Cardiac septum (tissue), 1 donor: ENCODE measurements at regions not wholly inside any gene's neighbourhood (a gene's known extent, or its start where the extent isn't known, plus 50 kb on each side); places are given as distances from the start of the nearest gene placed in this dataset.

Experiments
- DNase-seq: peaks from one replicate; pipeline ENCODE4 v3.0.0-alpha.2; 2020; ENCODE audit warnings: low spot score
- intact Hi-C: fragments of 100-400 bp; cut with DNase I; formaldehyde crosslinking; loops from one replicate; pipeline ENCODE4 v1.14.0; 2022
- donor health status: DM: no; HTN: no; CAD: no.

DNA sequence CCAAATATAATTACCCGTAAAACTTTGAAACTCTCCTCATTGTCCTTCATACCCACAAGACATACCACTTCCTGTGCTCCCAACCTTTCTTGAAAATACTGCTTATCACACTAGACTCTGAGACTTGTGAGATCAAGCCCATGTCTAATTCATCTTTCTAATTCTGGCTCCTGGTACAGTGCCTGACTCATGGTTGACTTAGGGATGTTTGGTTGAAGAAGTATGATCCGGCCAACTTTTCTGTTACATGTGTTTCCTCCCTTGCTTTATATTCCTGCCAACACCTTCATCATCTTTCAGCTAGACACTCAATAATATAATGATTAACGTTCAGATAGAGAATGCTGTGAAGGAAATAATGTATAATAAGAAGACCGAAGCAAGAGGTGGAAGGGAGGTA lies 58.2 kb downstream of the MEX3B start:
- DNase-seq = no peak
- intact Hi-C loops = no loop called here

DNA sequence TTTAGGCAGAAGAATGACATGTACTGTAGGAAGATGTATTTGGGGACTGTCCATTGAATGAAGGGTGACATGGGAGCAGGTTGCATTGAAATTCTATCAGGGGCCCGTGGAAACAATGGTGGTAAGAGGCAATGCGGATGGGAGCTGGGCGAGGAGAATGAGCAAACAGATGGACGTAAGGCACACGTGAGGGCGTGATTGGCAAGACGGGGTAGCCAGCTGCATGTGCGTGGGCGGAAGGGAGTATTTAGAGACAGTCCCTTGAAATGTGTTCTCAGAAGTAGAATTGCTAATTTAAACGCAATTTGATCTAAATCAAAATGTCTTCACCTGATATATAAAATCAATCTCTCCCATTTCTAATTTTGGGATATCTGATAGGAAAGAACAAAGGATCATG lies 62.3 kb downstream of the MEX3B start:
- DNase-seq = no peak
- intact Hi-C loops = no loop called here

DNA sequence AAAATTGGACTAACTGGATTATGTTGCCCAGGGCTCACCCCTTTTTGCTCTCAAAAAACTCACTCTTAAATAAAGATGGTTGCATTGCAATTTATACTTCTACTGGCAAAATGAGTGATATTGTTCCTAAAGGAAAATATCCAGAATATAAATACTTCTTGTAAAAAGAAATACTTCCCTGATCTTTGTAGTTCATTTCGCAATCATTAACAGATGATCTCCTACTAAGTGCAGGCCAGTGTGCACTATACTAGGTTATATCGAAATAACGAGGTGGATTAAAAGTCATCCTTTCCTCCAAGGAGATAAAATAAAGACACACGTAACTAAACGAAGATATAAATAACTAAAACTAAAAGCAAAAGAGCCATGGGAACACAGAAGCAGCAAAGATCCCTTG lies 63.0 kb downstream of the MEX3B start:
- intact Hi-C loops = no loop called here
- no peak for DNase-seq

DNA sequence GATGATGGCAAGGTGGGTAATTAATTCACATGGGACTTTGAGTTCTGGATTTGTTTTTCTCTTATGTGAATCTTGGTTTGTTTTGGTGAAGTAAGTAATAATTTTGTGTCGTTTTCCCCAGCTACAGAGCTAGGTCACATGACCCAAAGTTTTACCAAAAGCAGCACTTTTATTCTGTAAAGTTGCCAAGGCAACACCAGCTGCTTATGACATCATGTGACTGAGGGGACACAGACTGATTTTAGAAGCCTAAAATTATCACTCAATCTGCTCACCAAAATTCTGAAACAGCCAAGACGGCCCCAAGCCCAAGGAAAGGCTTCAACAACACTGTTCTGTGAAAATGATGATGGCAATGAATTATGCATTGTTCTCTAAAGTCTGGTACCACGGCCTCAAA lies 63.9 kb downstream of the MEX3B start:
- intact Hi-C loops = no loop called here
- no peak for DNase-seq

DNA sequence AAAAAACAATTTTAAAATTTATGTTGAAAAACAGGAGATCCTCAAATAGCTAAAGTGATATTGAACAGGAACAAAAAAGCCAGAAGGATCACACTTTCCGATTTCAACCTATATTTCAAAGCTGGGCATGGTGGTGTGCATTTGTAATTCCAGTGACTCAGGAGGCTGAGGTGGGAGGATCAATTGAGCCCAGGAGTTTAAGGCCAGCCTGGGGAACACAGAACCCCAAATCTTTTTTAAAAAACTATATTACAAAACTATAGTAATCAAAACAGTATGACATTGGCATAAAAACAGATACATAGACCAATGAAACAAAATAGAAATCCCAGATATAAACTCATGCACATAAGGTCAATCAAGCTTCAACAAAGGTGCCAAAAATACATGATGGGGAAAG lies 68.4 kb downstream of the MEX3B start:
- DNase-seq = no peak
- intact Hi-C loops = no loop called here

DNA sequence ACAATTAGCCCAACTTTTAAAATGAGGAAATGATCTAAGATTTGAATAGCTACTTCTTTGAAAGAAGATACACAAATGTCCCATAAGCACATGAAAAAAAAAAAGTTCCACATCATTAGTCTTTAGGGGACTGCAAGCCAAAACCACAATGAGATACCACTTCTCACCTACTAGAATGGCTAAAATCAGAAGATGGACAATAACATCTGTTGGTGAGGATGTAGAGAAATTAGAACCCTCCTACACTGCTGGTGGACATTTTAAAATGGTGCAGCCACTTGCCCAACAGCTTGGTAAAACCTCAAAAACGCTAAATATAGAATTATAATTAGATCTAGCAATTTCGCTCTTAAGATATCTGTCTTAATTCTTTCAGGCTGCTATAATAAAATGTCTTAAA lies 77.1 kb downstream of the MEX3B start:
- no peak for DNase-seq
- intact Hi-C loops = no loop called here

DNA sequence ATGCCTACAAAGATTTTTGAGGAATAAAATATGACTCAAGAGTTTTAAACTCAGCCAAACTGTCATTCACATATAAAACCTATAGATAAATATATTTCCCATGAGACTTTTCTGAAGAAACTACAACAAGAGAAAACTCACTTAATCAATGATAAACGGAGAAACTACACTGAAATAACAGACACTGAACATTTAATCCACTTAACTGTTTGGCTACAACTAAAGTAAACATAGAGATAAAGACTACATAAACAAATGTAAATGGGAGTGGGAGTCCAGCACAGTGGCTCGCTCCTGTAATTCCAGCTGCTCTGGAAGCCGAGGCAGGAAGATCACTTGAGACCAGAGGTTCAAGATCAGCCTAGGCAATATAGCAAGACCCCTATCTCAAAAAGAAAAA lies 79.2 kb downstream of the MEX3B start:
- no peak for DNase-seq
- intact Hi-C loops = no loop called here

DNA sequence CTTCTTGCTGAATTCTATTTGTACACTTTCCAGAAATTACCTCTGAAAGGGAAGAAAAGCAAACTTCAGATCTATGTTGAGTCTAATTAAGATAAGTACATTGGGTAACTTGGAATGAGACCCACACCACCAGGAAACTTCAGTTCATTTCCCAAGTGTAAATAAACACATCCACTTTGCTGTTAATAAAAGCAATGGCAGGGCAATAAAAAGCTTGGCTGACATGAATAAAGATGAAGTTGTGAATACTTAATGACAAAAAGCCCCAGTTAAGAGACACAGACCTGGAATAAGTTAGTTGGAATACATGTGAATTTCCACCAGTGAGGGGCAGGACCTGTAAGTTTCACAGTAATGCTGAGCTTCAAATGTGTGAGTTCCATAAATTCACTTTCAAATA lies 83.3 kb downstream of the MEX3B start:
- DNase-seq = no peak
- intact Hi-C loops = no loop called here

DNA sequence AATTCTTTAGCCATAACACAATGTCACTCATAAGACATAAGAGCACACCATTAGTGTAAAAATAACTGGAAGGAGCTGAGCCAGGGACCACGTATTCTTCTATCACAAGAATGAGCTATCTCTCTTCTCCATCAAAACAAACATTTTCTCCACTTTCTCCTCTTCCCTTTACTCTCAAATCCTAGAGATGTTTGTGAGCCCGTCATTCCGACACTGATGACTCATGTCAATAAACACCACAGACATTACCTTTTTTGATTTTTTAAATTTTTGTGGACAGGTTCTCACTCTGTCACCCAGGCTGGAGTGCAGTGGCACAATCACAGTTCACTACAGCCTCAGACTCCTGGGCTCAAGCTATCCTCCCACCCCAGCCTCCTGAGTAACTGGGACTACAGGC lies 86.6 kb downstream of the MEX3B start:
- intact Hi-C loops = no loop called here
- DNase-seq = no peak

DNA sequence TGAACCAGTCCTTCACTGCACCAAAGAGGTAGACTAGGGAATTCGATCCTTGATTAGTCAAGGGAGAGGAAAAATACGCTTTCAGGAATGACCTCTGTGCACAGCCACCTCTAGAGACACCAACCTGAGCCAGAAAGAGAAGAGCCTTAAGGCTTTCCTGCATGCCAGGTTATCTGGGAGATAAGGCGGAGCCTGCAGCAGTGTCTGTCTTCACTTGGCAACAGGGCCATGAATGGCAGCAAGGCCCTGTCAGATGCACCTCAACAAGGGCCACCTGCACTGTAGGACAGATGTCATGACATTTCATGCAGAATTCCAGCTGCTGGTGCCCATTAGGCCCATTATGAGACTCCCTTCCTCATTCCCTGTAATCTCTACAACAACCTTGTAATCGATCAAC lies 88.1 kb downstream of the MEX3B start:
- intact Hi-C loops = no loop called here
- DNase-seq = no peak

DNA sequence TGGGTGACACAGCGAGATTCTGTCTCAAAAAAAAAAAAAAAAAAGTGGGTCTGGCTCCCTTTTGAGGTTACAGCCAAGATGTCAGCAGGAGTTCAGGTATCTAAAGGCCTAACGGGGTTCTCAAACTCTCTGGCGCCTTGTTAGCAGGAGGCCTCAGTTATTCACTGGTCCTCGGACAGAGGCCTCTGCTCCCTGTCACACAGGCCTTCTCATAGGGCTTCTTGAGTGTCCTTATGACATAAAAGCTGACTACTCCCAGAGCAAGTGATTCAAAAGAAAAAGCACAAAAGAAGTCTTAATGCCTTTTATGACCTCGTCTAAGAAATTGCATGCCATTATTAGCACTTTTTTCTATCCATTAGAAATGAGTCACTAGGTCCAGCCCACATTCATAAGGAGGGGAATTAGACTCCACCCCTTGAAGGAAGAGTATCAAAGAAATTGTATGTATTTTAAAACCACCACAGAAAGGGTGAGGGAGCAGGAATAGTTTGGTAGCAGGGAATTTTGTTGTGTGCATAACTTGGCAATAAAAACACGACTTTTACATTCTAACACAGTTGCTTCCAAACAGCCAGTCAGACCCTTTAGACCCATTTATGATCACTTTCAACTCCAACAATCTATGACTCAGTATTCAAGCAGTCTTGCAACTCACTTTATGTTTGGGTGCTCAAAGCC lies 90.3 kb downstream of the MEX3B start:
- intact Hi-C loops = no loop called here
- DNase-seq = no peak

DNA sequence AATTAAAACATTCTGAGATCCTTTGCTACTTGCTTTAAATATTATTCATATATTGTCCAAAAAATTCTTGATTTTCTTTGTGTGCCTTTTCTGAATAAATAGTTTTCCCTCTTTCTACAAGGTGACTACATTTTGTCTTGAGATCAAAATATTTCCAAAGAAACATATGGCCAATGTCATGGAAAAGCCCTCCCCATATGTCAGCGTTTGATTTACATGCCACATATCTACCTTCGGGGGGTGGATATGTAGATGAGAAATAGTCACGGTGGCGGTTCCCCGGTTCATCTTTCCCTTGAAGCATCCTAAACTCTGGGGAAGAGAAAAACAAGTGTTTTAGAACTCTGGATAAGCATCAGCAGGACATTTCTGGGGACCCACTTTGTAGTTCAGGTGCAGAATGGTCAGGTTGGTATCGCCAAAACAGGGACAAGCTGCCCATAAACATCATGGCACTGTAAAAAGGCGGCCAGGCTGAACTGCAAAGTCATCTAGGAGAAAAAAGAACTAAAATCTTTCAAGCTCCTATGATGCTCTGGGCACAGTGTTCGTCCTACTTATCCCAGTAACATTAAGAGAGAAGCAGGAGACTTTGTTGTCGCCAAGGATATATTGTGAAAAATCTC lies 91.5 kb downstream of the MEX3B start:
- intact Hi-C loops = no loop called here
- no peak for DNase-seq

DNA sequence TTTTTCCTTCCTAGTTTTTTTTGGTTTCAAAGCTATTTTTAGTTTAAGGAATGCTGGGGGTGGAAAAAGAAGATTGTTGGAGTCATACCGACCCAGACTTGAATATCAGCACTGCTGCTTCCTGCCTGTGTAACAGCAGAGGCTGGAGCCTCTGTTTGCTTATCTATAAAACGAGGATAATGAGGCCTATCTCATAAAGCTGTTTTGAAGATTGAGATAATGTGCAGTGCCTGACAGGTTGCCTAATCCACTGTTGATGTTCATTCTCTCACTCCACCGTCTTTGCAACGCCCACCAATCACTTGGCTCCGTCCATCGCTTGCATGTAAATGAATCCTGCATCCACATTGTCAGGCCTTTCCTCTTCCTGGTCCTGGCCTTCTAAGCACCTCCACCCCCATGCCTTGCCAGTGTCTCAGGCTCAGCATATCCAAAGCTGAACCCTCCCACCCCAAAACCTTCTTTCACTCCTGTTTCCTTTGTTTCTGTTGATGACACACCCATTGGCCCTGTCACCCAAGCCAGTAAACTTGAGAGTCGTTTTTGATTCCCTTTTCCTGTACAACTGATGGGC lies 94.9 kb downstream of the MEX3B start:
- no peak for DNase-seq
- intact Hi-C loops = no loop called here

DNA sequence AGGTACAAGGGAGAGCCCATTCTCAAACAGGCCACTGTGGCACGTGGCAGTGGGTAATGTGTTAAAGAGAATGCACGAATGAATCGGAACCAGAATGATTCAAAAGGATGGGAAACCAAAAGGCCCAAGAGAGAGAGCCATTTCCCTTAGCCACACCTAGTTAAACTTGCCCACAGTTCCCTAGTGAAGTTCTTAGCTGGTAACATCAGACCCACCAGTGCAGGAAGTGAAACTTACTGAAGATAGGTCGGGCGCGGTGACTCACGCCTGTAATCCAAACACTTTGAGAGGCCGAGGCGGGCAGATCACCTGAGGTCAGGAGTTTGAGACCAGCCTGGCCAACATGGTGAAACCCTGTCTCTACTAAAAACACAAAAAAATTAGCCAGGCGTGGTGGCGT lies 97.1 kb downstream of the MEX3B start:
- intact Hi-C loops = loop anchor here (10.0 kb wide), 1 partner anchor 464 kb away; no protein-coding TSS in a partner anchor
- no peak for DNase-seq

DNA sequence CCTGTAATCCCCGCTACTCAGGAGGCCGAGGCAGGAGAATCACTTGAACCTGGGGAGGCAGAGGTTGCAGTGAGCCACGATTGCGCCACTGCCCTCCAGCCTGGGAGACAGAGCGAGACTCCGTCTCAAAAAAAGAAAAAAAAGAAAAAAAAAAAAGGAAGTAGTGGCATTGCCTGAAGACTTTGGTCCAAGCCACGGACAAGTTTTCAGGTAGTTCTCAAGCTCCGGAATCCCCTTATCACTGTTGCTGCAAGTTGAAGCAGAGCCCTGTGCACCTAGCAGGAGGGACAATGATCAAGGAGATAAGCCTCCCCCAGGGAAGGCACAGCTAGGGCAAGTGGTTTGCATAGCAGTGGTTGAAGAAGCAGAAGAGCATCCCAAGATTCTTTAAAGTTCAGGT lies 97.6 kb downstream of the MEX3B start:
- intact Hi-C loops = loop anchor here (10.0 kb wide), 1 partner anchor 463 kb away; no protein-coding TSS in a partner anchor
- DNase-seq = no peak

DNA sequence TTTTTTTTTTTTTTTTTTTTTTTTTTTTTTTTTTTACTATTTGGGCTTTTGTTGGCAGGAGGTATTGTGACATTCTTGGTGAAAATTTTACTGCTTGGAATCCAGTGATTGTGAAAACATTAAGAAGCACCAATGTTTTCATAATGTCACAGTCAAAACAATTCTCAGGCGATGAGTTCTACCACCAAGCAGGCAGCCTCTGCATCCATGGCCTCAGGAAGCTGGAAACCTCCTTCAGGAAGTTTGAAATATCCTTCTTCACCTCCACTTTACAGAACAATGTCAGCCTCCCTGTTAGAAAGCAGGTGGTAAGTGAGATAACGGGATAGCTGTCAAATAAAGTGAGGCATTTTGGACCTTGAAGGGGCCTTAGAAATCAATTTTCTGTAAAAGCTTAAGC lies 98.3 kb downstream of the MEX3B start:
- intact Hi-C loops = loop anchor here (10.0 kb wide), 1 partner anchor 463 kb away; no protein-coding TSS in a partner anchor
- DNase-seq = no peak

DNA sequence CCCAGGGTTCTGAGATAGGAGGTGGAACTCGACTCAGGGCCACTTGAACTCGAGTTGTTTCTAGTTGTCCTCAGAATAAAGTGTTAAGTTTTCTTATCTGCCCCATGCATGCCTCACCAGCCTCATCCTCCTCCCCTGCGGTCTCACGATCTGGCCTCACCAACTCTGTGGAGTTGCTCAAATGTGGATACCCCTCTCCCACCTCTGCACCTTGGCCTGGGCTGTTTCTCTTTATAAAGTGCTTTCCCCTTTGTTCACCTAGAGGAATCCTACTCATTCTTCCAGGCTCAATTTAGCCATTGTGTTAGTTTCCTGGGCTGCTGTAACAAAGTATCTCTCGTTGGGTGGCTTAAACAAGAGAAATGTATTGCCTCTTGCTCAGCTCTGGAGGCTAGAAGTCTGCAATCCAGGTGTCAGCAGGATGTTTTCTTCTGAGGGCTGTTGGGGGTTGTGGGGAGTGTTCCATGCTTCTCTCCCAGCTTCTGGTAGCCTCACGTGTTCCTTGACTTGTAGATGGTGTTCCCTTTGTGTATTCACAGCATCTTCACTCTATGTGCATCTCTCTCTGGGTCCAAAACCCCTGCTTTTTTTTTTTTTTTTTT lies 100.7 kb downstream of the MEX3B start:
- no peak for DNase-seq
- intact Hi-C loops = loop anchor here (10.0 kb wide), 1 partner anchor 460 kb away; no protein-coding TSS in a partner anchor

DNA sequence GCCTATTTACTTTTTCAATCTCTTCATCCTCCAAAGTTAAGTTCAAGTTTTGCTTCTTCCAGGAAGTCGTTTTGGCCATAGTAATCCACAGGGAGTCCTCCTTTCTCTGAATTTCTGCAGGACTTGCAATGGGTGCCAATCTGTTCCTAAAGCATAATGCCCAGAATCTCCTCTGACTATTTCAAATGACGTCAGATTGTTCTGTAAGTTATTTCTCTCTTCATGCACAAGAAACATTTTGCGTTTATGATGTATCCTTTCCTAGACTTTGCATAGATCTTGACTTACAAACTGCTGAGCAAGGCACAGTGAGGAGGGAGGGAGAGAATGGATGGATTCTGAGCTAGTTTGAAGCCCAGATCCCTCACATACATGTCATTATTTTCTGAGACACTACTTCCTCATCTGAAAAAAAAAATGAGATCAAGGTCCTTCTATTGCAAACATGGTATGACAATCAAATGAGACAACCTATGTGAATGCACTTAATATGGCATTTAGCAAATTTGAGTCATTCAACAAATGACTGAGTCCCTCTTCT lies 103.1 kb downstream of the MEX3B start:
- DNase-seq = no peak
- intact Hi-C loops = loop anchor here (10.0 kb wide), 1 partner anchor 458 kb away; no protein-coding TSS in a partner anchor

DNA sequence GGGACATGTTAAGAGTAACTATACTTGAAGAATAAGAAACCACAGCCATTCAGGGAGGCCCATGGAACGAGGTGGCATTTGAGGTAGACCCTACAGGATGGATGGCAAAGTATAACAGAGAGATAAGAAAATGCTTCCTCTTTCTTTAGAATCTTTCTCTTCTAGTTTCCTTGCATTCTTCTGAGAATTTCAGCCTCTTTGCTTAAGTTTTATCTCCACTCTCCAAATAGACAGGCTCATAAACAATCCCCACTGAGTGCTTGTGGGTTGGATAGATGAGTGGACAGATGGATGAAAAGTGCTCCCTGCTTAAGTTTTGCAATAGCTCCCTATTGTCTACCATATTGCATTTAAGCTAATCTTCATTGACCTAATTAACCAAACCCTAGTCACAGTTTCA lies 103.7 kb downstream of the MEX3B start:
- intact Hi-C loops = loop anchor here (10.0 kb wide), 1 partner anchor 457 kb away; no protein-coding TSS in a partner anchor
- no peak for DNase-seq

DNA sequence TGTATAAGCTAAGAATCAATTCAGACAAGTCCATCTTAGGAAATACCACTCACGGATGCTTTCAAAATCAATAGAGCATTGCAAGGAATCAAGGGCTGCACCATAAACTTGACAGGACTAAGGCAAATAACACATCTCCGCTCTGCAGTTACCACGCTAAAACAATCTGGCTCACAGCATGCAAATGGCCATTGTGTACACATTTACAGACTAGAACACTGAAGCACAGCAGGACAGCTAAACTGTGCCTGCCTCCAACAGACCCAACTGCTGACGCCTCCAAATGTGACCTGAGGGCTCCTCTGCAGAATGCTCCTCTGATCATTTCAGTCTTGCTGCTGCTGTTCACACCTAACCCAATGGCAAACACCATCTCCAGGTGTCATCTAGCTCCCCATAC lies 104.3 kb downstream of the MEX3B start:
- intact Hi-C loops = loop anchor here (10.0 kb wide), 1 partner anchor 457 kb away; no protein-coding TSS in a partner anchor
- DNase-seq = no peak
